ENCODE measurements at regions not wholly inside any gene's neighbourhood (a gene's known extent, or its start where the extent isn't known, plus 50 kb on each side); places are given as distances from the start of the nearest gene placed in this dataset.
"Not testable (repeated sequence)": the region's sequence is repeated elsewhere in the genome, so short reads cannot be mapped to it uniquely, and the experiment has no call there.

DNA sequence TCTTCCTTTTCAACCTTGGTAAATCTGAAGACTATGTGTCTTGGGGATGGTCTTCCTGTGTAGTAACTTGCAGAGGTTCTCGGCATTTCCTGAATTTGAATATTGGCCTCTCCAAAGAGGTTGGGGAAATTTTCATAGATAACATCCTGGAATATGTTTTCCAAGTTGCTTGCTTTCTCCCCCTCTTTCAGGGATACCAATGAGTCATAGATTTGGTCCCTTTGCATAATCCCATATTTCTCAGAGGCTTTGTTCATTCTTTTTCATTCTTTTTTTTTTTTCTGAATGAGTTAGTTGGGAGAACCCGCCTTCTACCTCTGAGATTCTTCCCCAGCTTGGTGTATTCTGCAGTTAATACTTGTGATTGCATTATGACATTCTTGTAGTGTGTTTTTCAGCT lies 549.2 kb upstream of the AMOT start:
- Histone ChIP-seq H3K79me2 (ENCODE audit: insufficient read depth, low read length) (no peaks in the 10 kb centered on the region), H3K36me3 (ENCODE audit: insufficient read depth, low read length) (no peaks in the 10 kb centered on the region), H3K4me3 (ENCODE audit: low read depth, low read length, poor library complexity, severe bottlenecking) (no peak overlapping the region), H4K20me1 (ENCODE audit: insufficient read depth, low read length) (no peaks in the 10 kb centered on the region), H3K9ac (ENCODE audit: low read length) (no peak overlapping the region), H3K4me2 (ENCODE audit: low read length) (no peak overlapping the region), H2AFZ (ENCODE audit: low read length) (no peak overlapping the region), H3K9me2 (ENCODE audit: low read depth, low read length) (no peaks in the 10 kb centered on the region), H3F3A (ENCODE audit: insufficient read depth, low read length) (no peaks in the 10 kb centered on the region), H3K9me3 (ENCODE audit: low read length) (no peaks in the 10 kb centered on the region), H3K27me3 (ENCODE audit: insufficient read depth, low read length) (no peaks in the 10 kb centered on the region), H3K27ac (ENCODE audit: low read depth, low read length, poor library complexity, severe bottlenecking) (no peak overlapping the region), H3K4me1 (ENCODE audit: insufficient read depth, low read length, severe bottlenecking) (no peaks in the 10 kb centered on the region)
- no peak for TF ChIP-seq EZH2 (IDR thresholded peaks at IDR 0.05; ENCODE audit: borderline replicate concordance, low read length)
- TF ChIP-seq, protein P1, sequence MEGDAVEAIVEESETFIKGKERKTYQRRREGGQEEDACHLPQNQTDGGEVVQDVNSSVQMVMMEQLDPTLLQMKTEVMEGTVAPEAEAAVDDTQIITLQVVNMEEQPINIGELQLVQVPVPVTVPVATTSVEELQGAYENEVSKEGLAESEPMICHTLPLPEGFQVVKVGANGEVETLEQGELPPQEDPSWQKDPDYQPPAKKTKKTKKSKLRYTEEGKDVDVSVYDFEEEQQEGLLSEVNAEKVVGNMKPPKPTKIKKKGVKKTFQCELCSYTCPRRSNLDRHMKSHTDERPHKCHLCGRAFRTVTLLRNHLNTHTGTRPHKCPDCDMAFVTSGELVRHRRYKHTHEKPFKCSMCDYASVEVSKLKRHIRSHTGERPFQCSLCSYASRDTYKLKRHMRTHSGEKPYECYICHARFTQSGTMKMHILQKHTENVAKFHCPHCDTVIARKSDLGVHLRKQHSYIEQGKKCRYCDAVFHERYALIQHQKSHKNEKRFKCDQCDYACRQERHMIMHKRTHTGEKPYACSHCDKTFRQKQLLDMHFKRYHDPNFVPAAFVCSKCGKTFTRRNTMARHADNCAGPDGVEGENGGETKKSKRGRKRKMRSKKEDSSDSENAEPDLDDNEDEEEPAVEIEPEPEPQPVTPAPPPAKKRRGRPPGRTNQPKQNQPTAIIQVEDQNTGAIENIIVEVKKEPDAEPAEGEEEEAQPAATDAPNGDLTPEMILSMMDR (IDR thresholded peaks at IDR 0.05; ENCODE audit: low read length) = no peak

DNA sequence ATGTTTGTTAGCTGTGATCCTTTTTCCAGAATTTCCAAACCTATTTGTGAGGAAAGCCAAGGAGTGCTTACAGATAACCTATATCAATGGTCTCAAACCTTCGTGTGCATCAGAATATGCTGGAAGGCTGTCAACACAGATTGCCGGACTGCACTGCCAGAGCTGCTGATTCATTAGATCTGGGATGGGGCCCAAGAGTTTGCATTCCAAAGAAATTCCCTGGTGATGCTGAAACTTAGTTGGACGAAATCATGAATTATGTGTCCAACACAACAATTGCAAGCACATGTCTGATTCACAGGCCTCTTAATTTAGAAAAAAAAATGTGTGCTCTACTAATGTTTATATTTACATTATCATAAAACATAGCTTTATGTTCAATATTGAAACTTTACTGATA lies 544.0 kb upstream of the AMOT start:
- H3K79me2 ChIP-seq (ENCODE audit: insufficient read depth, low read length) = no peaks in the 10 kb centered on the region

GRCh38 chrX:113373421-113373820 lies 532.8 kb upstream of the AMOT start:
- H3K27ac ChIP-seq (ENCODE audit: low read depth, low read length, poor library complexity, severe bottlenecking); H4K20me1 ChIP-seq (ENCODE audit: insufficient read depth, low read length); H2AFZ ChIP-seq (ENCODE audit: low read length); H3K36me3 ChIP-seq (ENCODE audit: insufficient read depth, low read length); H3K4me3 ChIP-seq (ENCODE audit: low read depth, low read length, poor library complexity, severe bottlenecking); H3K4me2 ChIP-seq (ENCODE audit: low read length); H3K9me2 ChIP-seq (ENCODE audit: low read depth, low read length); H3K9ac ChIP-seq (ENCODE audit: low read length); H3F3A ChIP-seq (ENCODE audit: insufficient read depth, low read length); H3K9me3 ChIP-seq (ENCODE audit: low read length); H3K79me2 ChIP-seq (ENCODE audit: insufficient read depth, low read length); H3K27me3 ChIP-seq (ENCODE audit: insufficient read depth, low read length); H3K4me1 ChIP-seq (ENCODE audit: insufficient read depth, low read length, severe bottlenecking): not testable (repeated sequence)

More for the DNA sequence above, 544.0 kb upstream of the AMOT start:
- H3K9ac ChIP-seq (ENCODE audit: low read length) = no peak overlapping the region
- no peak overlapping the region for H2AFZ ChIP-seq (ENCODE audit: low read length)
- H3K36me3 ChIP-seq (ENCODE audit: insufficient read depth, low read length) = no peaks in the 10 kb centered on the region
- H3K9me3 ChIP-seq (ENCODE audit: low read length) = no peaks in the 10 kb centered on the region
- H3K4me3 ChIP-seq (ENCODE audit: low read depth, low read length, poor library complexity, severe bottlenecking) = no peak overlapping the region
- H3K4me2 ChIP-seq (ENCODE audit: low read length) = no peak overlapping the region
- H3K27ac ChIP-seq (ENCODE audit: low read depth, low read length, poor library complexity, severe bottlenecking) = no peak overlapping the region
- no peaks in the 10 kb centered on the region for H4K20me1 ChIP-seq (ENCODE audit: insufficient read depth, low read length)
- H3K27me3 ChIP-seq (ENCODE audit: insufficient read depth, low read length) = no peaks in the 10 kb centered on the region
- no peaks in the 10 kb centered on the region for H3K4me1 ChIP-seq (ENCODE audit: insufficient read depth, low read length, severe bottlenecking)
- no peaks in the 10 kb centered on the region for H3F3A ChIP-seq (ENCODE audit: insufficient read depth, low read length)
- TF ChIP-seq, protein P1 (IDR thresholded peaks at IDR 0.05; ENCODE audit: low read length) = no peak
- no peak for TF ChIP-seq EZH2 (IDR thresholded peaks at IDR 0.05; ENCODE audit: borderline replicate concordance, low read length)
- H3K9me2 ChIP-seq (ENCODE audit: low read depth, low read length) = no peaks in the 10 kb centered on the region

- Histone ChIP-seq H2AFZ (ENCODE audit: low read length) (no peak overlapping the region), H3K27me3 (ENCODE audit: insufficient read depth, low read length) (no peaks in the 10 kb centered on the region), H3K4me2 (ENCODE audit: low read length) (no peak overlapping the region), H3K4me1 (ENCODE audit: insufficient read depth, low read length, severe bottlenecking) (no peaks in the 10 kb centered on the region), H3K36me3 (ENCODE audit: insufficient read depth, low read length) (no peaks in the 10 kb centered on the region), H3K4me3 (ENCODE audit: low read depth, low read length, poor library complexity, severe bottlenecking) (no peak overlapping the region), H3K79me2 (ENCODE audit: insufficient read depth, low read length) (no peaks in the 10 kb centered on the region), H3K27ac (ENCODE audit: low read depth, low read length, poor library complexity, severe bottlenecking) (no peak overlapping the region), H3F3A (ENCODE audit: insufficient read depth, low read length) (no peaks in the 10 kb centered on the region), H3K9me2 (ENCODE audit: low read depth, low read length) (no peaks in the 10 kb centered on the region), H4K20me1 (ENCODE audit: insufficient read depth, low read length) (no peaks in the 10 kb centered on the region), H3K9me3 (ENCODE audit: low read length) (no peaks in the 10 kb centered on the region), H3K9ac (ENCODE audit: low read length) (no peak overlapping the region)
- TF ChIP-seq EZH2 (IDR thresholded peaks at IDR 0.05; ENCODE audit: borderline replicate concordance, low read length) = no peak
Observed at GRCh38 chrX:113370006-113370405, 529.4 kb upstream of the AMOT start.

Data from OCI-LY1 (cell line).